Cardiac fibroblast (primary cell): ENCODE measurements at regions not wholly inside any gene's neighbourhood (a gene's known extent, or its start where the extent isn't known, plus 50 kb on each side); places are given as distances from the start of the nearest gene placed in this dataset.

Source experiments
- DNase-seq, 2 donors: peaks; one replicate each; pipeline versions ENCODE4 v3.0.0 to v3.0.0-alpha.2; 2010; ENCODE audit warnings: low read depth in 2 of 2
- H3K4me3 ChIP-seq, 2 donors: replicated peaks in 1 of 2; 1 replicate in 1 of 2; 2 replicates in 1 of 2; pipeline ENCODE4 v1.5.1; 2011; ENCODE audit warnings: low read depth in 2 of 2, low read length in 2 of 2, mild to moderate bottlenecking in 2 of 2, moderate library complexity in 1 of 2
- TF ChIP-seq, protein P1 (sequence below): IDR thresholded peaks from one replicate; pipeline ENCODE4 v1.5.1; 2011; ENCODE audit warnings: low read depth, mild to moderate bottlenecking, low read length, inconsistent platforms

DNA sequence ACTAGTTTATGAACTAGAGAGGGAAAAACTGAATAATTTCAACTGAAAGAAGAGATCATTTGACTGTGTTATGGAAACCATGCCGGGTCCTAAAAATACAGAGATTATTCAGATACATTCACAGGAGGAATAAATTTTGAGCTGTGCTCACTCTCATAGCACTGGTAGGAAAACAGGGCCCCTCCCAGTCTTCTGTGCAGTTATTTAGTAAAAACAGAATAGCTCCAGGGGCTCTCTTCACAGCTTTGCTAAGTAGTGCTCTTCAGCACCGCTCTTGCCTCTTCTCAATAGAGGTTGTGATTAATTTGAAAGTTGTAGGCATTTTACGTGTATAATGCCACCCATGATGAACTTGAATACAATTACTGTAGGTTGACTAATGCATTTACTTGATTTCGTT is 435.9 kb upstream of the PDE3A start:
- TF ChIP-seq, protein P1, sequence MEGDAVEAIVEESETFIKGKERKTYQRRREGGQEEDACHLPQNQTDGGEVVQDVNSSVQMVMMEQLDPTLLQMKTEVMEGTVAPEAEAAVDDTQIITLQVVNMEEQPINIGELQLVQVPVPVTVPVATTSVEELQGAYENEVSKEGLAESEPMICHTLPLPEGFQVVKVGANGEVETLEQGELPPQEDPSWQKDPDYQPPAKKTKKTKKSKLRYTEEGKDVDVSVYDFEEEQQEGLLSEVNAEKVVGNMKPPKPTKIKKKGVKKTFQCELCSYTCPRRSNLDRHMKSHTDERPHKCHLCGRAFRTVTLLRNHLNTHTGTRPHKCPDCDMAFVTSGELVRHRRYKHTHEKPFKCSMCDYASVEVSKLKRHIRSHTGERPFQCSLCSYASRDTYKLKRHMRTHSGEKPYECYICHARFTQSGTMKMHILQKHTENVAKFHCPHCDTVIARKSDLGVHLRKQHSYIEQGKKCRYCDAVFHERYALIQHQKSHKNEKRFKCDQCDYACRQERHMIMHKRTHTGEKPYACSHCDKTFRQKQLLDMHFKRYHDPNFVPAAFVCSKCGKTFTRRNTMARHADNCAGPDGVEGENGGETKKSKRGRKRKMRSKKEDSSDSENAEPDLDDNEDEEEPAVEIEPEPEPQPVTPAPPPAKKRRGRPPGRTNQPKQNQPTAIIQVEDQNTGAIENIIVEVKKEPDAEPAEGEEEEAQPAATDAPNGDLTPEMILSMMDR = no peak
- no peak for DNase-seq
- H3K4me3 ChIP-seq = no peak overlapping the region

DNA sequence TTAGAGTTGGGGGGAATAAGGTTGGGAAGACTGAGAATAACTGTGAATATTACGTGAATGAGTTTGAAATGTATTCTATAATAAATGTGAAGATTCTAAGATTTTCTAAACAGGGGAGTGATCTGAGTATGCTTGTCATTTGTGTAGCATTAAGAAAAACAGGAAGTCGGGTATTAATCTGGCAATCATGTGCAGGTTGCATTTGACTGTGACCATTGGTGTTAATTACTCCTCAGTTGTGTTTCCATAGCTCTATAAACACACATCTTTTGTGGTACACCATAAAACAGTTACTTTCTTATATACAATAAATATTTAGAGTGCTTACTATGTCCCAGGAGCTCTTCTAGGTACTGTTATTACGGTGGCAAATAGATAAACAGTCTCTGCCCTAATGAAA is 434.4 kb upstream of the PDE3A start:
- TF ChIP-seq, protein P1 = no peak
- DNase-seq = no peak
- H3K4me3 ChIP-seq = no peak overlapping the region

DNA sequence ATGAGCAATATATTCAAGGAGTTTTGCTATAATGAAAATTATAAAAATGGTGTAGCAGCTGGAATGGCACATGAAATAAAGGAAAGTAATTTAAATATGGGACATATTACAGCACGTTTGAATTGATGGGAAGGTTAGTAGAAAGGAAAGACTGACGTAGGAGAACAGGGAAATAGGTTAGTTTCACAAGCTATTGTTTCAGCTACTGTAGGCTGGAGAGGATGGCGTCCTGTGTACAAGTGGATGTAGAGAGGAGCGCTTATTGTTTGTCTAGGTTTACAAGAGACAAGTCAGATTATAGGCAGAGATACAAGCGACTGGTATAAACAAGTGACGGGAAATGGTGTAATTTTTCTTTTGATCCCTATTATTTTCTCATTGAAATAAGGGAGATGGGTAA is 431.2 kb upstream of the PDE3A start:
- TF ChIP-seq, protein P1 = no peak
- no peak overlapping the region for H3K4me3 ChIP-seq
- DNase-seq = no peak

DNA sequence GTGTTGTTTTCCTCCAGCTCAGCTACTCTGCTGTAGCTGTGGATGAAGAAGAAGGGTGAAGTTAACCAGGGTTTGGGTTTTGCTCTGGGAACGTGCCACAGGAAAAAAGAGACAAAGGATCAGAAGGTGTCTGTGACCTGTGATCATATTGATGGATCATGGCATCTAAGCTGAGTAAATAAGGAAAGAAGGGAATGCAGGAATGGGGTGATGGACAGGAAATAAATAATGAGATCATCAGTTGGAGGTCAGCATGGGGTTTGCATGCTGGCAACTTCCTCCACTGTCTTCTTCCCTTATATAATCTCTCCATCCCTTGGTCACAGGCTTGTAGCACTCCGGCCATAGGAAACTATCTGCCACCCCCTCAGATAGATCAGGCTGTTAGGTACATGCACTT is 430.3 kb upstream of the PDE3A start:
- no peak overlapping the region for H3K4me3 ChIP-seq

DNA sequence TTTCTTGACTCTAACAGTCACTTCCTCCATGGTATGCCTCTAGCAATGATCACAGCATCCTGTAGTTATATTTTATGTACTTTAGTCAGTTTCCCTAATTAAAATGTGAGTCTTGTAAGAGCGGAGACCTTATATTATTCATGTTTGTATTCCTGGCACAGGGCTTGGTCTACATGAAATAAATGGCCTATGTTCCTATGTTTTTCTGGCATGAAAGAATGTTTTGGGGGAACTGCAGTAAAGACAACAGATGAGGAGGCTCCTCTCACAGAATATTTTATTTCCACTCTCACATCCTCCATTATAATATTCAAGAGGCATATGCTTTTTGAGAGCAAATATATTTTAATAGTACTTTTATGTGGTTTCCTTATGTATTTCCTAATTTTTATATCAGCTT is 429.8 kb upstream of the PDE3A start:
- no peak overlapping the region for H3K4me3 ChIP-seq
- TF ChIP-seq, protein P1 = no peak
- DNase-seq = no peak

More for the DNA sequence above, 430.3 kb upstream of the PDE3A start:
- no peak for DNase-seq
- TF ChIP-seq, protein P1 = no peak

DNA sequence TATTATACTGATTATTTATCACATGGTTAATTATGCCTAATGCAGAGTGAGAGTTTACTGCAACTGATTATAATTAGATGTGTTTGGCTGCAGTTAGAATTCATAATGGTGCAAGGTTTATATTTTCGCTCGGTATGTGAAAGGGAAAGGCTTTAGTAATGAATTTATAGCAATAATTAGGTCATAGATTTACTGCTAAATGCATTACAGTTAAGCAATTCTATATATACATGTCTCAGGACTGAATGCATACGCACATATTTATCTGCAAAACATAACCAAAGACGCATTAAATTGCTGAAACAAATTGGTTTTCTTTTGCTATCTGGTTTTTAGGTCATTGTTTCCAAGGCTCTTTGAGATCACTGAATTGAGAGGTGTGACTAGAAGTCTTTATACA is 428.1 kb upstream of the PDE3A start:
- no peak overlapping the region for H3K4me3 ChIP-seq
- no peak for DNase-seq
- TF ChIP-seq, protein P1 = no peak

DNA sequence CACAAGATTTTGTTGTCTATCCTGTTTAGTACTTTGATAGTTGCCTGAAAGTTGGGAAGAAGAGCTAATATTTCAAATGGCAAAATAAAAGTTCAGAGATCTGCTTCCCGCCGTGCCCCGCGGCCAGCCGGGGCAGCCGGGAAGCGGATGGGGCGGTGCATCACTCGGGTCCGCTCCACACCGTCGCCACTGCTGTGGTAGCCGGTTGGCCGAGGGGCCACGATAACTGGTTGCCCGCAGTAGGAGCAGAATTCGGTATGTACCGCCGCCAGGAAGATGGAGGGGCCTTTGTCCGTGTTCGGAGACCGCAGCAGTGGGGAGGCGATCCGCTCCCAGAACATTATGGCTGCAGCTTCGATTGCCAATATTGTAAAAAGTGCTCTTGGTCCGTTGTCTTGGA is 427.2 kb upstream of the PDE3A start:
- DNase-seq = no peak
- no peak overlapping the region for H3K4me3 ChIP-seq
- TF ChIP-seq, protein P1 = no peak
